ENCODE measurements at regions not wholly inside any gene's neighbourhood (a gene's known extent, or its start where the extent isn't known, plus 50 kb on each side); places are given as distances from the start of the nearest gene placed in this dataset.
A peak's percentile ranks its signal among the peaks of the same experiment; 100 is the strongest.
"Not testable (repeated sequence)": the region's sequence is repeated elsewhere in the genome, so short reads cannot be mapped to it uniquely, and the experiment has no call there.

DNA sequence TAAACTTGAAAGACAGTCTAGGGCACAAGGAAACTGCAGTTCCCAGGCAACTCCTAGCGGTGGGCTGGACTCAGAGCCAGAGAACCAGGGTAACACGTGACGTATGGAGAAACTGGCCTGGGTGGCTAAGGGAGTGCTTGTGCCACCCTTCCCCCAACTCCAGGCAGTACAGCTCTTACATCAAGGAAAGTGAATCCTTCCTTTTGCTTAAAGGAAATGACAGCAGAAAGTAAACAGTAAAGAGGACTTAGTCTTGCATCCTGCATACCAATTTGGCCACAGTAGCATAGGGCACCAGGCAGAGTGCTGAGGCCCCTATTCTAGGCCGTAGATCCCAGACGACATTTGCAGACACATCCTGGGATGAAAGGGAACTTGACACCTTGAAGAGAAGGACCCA is 322.8 kb downstream of the CD109 start:
- DNase-seq (ENCODE audit: low read depth): peak; percentile 3

- no peak for DNase-seq (ENCODE audit: low read depth)
Measured at GRCh38 chr6:74015427-74015826, 319.4 kb downstream of the CD109 start.

- DNase-seq (ENCODE audit: low read depth): peak; percentile 38
Measured at GRCh38 chr6:74000666-74001490, 304.9 kb downstream of the CD109 start.

- not testable (repeated sequence) for DNase-seq (ENCODE audit: low read depth)
Measured at GRCh38 chr6:73990609-73991238, 294.7 kb downstream of the CD109 start.

GRCh38 chr6:73989428-73989827 is 293.4 kb downstream of the CD109 start:
- no peak for DNase-seq (ENCODE audit: low read depth)

DNA sequence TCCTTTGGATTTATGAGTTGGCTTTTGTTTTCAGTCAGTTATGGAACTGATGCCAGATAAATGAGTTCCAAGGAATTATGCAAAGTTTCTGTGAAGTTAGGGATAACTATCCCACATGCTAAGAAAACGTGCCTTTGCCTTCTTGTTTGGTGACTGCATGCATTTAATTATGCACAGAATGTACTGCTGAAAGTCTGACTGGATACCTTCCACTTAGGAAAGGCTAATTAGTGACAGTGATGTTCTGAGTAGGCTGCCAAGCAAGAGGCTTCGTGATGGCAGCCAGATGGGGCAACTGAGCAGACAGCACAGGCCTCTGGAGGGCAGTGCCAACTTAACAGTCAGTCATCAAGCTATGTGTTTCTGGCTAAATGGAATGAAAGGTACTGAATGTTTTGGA is 289.9 kb downstream of the CD109 start:
- DNase-seq (ENCODE audit: low read depth): no peak

DNA sequence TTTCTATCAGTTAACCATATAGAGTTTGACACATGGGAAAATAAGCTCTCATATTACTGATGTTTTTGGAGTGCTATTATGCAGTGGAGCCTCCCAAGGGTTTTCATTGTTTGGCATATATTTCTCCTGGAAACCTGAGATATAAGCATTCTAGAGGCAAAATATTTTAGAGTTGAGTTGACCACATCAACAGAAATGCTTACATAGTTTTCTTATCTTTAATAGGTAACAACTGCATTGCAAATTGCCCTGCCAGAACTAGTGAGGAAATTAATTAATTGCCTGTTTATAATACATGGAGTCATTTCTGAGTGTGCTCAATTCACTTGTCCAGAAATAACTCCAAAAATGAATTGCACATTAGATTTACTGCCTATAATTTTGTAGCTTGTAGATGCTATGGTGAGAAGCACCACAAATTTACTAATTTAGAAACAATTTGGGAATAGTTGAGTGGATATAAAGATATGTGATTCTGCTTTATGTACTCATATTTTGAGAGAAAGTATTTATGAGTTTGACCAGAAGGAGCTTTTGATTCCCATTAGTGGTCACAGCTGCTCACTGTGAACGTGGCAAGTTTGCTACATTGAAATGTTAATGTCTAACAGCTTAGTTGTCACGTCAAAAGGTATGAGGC is 288.7 kb downstream of the CD109 start:
- no peak for DNase-seq (ENCODE audit: low read depth)

DNA sequence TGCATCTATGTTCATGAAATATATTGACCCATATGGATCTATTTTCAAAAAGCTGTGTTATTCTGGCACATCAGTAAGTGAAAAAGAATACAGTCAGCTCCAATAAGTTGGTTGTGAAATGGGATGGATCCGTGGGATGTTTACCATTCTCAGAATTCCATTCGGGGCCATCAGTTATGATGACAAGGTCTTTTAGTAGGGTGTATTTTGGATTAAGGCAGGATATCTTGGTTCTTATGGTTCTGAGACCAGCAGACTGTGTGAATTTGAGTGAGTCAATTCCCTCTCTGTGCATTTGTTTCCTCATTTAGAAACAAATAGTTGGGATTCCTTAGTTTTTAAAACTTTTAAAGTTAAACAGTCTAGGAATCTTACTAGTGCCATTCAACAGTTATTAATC is 287.4 kb downstream of the CD109 start:
- DNase-seq (ENCODE audit: low read depth): peak; percentile 65

- DNase-seq (ENCODE audit: low read depth): no peak
Measured at GRCh38 chr6:73980096-73980495, 284.1 kb downstream of the CD109 start.

- no peak for DNase-seq (ENCODE audit: low read depth)
Measured at GRCh38 chr6:73978330-73978729, 282.3 kb downstream of the CD109 start.

DNA sequence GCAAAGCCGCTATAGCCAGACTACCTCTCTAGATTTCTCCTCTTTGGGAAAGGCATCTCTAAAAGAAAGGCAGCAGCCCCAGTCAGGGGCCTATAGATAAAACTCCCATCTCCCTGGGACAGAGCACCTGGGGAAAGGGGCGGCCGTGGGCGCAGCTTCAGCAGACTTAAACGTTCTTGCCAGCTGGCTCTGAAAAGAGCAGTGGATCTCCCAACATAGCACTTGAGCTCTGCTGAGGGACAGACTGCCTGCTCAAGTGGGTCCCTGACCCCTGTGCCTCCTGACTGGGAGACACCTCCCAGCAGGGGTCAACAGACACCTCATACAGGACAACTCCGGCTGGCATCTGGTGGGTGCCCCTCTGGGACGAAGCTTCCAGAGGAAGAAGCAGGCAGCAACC is 276.5 kb downstream of the CD109 start:
- DNase-seq (ENCODE audit: low read depth): not testable (repeated sequence)

DNA sequence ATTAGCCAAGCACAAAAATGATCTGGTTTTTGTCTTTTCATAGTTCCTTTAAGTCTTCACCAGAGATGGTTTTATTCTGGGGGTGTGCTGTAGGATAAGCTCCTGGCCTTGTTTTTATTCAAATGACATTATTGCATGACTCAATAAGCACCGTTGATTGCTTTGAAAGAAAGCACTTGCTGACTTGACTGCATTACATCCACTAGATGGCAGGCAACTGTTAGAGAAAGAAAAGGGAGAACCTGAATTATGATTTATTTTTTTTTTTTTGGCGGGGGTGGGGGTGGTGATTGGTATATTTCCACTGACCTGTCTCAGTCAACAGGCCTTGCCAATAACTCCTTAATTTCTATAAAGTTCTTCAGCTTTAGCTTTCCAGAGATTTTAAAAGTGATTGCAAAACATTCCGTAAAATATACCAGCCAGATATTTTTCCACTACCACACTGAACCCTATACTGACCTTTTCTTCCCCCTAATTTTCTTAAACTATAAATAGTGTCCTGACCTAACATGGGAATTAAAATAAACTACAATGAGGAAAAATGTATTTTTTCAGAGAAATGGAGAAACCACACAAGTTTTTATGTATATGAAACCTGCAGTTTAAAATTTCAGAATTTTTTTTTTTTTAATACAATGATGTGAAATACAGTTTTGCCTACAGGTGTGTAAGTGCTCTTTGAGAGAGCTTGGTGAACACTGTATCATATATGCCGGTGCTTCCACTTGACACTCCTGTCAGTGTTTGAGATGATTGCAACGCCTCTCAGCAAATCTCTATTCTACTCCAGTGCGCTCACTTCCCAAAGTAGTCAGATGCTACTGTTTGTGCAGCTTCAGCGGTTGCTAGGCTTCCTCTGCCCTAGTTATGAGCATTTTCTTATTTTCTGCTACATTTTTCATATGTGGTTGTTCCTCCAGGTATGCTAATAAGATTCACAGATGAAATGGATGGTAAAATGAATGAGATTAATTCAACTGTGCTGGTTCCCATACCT is 274.3 kb downstream of the CD109 start:
- peak; percentile 55 for DNase-seq (ENCODE audit: low read depth)

- no peak for DNase-seq (ENCODE audit: low read depth)
Measured at GRCh38 chr6:73968221-73968757, 272.3 kb downstream of the CD109 start.

DNA sequence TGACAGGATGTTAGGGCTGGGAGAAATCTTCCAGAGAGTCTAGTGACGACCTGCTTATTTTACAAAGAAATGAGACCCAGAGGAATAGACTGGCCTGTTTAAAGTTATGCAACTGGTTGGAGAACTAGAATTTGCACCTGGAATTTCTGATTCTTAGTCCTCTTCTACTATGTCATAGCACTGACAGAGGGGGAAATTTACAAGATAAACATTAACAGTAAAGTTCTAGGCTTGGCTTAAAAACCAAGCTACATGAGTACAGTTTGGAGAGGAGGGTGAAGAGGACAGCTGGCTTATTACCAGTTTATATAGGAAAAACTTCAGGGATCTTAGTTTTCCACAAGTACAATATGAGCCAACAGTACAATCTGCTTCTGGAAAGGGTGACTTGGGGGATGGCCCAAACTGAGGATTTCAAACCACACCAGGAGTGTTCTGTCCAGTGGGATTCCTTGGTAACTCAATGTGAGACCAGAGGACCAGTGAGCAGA is 269.6 kb downstream of the CD109 start:
- no peak for DNase-seq (ENCODE audit: low read depth)

GRCh38 chr6:73964241-73964854 is 268.3 kb downstream of the CD109 start:
- no peak for DNase-seq (ENCODE audit: low read depth)

DNA sequence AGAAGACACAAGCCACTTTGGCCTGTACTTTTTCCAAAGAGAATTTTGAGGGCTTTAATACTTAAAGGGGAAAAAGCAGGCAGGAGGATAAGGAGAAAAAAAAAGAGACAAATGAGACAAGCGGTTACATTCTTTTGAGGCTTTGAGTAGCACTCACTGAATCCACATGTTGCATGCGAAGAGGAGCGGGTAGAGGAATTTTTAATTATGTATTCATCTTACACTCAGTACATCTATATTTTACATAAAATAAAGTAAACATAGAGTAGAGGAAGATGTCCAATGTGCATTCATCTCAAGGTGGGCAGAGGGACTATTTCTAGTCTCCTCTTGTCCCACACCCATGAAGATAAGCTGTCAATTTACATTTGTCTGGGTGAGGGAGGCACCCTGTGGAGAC is 266.9 kb downstream of the CD109 start:
- no peak for DNase-seq (ENCODE audit: low read depth)

GRCh38 chr6:73956305-73956704 is 260.3 kb downstream of the CD109 start:
- no peak for DNase-seq (ENCODE audit: low read depth)

DNA sequence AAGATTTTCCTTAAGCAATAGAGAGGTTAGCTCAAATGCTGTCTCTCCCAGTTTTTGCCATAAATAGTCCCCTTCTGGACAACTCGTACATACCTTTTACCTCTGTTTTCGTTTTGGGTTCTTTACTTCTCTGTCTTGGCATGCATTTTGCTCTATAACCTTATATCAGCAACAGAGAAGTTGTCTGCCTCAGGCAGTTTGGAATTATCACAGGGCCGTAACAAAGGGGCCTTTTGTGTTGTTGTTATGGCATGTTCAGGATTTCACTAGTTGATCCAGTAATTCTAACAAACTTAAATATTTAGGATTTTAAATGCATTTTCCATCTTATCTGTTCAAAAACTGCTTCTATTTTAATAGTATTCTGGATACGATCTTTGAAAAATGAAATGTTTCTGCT is 259.8 kb downstream of the CD109 start:
- DNase-seq (ENCODE audit: low read depth): no peak

DNA sequence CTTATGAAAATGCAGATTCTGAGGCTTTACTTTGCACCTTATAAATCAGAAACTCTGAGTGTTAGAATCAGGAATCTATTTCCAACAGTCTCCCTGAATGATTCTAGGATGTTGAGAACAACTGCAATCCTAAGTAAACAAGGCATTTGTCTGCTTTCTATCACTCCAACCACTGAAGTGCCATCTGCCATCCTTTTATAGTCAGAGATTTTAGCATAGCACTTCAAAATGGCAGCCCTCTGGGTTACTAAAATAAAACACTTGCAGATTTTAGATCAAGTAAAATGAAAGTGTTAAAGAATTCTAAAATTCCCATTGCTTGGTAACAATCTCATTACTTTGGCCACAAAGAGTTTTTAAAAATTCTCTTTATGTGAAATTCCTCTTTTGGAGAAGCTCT is 258.9 kb downstream of the CD109 start:
- DNase-seq (ENCODE audit: low read depth): no peak

GRCh38 chr6:73951183-73951582 is 255.2 kb downstream of the CD109 start:
- DNase-seq (ENCODE audit: low read depth): no peak
